Raji (cell line): ENCODE measurements at regions not wholly inside any gene's neighbourhood (a gene's known extent, or its start where the extent isn't known, plus 50 kb on each side); places are given as distances from the start of the nearest gene placed in this dataset.

Experiments
- POLR2A ChIP-seq: IDR thresholded peaks from 2 replicates; pipeline ENCODE4 v1.6.1; 2011; ENCODE audit warnings: low read depth, low read length, control low read depth; ENCODE audit not compliant: insufficient read depth

GRCh38 chr17:70375813-70376770 is 206.8 kb downstream of the KCNJ2 start:
- no peak for TF ChIP-seq POLR2A

- TF ChIP-seq POLR2A: no peak
These were observed 208.3 kb downstream of the KCNJ2 start for GRCh38 chr17:70377654-70378053.

- TF ChIP-seq POLR2A: no peak
These were observed 208.7 kb downstream of the KCNJ2 start for GRCh38 chr17:70378076-70378475.

- TF ChIP-seq POLR2A: no peak
These were observed 210.6 kb downstream of the KCNJ2 start for GRCh38 chr17:70379945-70380344.

- no peak for TF ChIP-seq POLR2A
These were observed 219.0 kb downstream of the KCNJ2 start for GRCh38 chr17:70388326-70388725.

DNA sequence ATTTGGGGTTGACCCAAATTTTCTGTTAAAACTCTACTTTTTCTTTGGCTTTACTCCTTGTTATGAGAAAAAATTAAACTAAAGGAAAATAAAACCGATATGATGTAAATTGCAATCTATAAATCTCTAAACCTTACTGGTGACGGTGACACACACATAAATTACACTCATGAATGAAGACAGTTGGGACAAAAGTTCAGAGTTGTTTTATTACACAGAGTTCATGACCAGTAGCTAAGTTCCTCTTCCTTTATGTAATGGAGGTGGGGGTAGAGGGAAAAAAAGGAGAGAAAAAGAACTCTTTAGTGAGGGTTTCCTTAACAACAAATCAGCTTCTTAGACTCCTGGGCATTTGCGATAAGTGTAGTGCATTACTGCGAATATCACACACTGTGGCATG is 220.7 kb downstream of the KCNJ2 start:
- TF ChIP-seq POLR2A: no peak

DNA sequence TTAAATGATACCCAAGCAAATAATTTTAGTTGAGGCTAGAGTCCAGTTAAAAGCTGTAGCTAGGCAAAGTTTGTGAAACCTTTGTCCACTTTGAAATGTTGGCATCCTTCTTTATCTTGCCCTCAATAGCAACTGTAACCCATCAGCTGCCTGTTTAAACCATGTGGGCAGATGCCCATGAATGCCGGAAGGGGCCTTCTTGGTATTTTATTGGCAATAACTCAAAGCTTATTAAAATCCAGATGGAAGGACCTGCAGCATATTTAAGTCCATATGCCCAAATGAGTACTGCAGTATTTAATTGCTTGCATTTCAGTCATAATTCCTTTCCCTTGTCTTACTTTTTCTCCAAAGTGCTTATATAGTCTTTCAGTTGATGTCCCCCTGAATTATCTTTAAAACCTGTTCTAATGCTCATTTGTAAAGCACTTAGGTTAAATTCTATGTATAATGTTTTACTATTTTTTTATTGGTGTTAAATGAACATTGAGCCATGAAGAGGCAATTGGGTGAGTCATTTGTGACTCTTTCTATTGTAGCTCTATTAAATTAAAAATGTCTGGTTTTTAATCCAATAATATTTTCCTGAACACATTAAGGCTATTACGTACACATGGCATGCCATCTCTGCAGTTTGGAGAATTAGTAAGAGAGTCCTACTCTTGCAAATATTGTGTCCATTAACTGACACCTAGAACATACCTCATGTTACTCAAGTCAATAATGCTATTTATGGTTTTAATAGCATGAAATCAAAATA is 225.3 kb downstream of the KCNJ2 start:
- TF ChIP-seq POLR2A: no peak

GRCh38 chr17:70405492-70406220 is 236.3 kb downstream of the KCNJ2 start:
- TF ChIP-seq POLR2A: no peak

GRCh38 chr17:70407506-70407905 is 238.2 kb downstream of the KCNJ2 start:
- TF ChIP-seq POLR2A: no peak

DNA sequence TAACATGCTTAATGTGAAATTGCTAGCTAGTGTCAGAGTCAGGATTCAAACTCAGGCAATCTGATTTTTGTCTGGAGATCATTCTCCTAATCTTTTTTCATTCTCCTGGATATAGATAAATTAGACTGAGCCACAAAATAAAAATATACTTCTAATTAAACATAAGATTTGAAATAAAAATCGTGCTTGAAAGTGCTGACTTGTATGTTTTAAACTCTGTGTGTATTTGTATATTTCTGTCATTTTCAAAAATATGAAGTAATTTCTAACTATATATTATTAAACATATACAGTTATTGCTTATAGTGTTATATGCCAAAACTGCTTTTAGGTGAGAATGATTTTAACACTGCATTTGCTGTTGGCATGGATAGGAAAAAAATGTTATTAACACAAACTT is 239.4 kb downstream of the KCNJ2 start:
- TF ChIP-seq POLR2A: no peak

DNA sequence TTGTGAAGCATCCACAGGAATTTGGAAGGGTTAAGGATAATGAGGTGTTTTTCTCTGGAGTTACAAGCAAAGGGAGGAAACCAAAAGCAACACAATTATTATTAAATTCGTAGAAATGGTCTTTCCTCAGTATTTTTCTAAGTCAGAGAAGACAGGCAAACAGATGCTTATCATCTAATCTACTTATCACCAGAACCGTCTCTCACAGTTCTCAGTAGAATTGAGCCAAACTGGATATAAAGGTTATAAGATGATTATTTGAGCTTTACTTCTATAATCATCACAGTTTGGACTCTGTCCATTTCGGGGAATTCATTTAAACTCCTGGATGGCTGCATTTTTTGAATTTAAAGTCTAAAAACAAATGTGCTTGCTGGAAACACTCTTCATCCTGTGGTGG is 245.0 kb downstream of the KCNJ2 start:
- no peak for TF ChIP-seq POLR2A

DNA sequence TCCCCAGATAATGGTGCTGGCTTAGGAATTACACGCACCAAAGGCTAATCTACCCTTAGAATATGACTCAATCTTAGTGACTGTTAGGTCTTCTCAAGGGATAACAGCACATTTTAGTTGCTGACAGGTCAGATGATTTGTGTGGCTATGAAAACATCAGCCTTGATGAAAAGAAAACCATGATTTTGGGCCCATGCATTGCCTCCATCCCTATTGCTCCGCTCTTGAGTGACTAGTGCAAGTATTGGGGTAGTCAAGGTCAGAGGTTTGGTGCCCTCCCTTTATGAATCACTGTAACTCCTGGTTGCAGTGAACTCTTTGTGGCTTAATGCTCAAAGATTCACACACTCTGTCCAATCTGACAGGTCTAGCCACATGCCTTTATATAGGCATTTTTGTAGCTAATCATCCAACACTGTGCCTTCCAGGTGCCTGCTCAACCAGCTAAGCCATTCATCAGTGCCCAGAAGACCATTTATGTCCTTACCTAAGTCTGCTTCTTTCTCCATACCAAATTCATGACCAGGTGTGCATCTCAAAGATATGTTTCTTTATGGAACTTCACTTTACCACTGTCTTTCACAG is 251.6 kb downstream of the KCNJ2 start:
- no peak for TF ChIP-seq POLR2A

DNA sequence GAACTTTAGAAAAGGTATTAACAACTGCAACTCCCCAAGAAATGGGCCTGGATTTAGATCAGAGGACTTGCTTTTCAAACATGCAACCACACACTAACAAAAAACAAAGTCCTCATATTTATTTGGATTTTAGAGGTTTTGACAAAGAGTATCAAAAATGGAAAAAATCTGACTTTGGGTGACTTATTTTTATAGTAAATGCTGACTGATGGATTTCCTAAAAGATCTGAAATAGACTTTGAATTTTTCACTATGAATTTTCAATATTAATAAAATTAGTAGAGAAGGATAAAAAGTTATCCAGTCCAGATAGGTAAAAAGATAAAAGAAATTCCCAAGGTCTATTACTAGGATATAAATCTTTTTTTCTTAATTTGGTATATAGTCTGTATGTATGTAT is 253.5 kb downstream of the KCNJ2 start:
- TF ChIP-seq POLR2A: no peak

DNA sequence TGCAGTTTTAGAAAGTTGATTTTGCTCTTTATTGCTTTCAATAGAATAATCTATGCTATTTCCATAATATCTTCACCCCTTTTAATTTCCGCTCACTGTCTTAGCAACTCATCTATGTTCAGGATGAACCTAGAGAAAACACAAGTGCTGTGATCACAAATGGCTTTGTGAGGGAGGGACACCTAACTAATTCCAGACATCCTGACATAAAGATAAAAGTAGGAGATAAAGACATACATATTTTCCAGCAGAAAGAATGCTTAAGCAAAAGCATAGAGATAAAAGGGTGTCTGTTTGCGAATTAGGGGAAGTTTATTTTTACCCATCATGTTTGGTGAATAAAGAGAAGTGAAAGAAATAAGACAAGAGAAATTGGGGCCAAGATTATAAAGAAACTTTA is 254.2 kb downstream of the KCNJ2 start:
- TF ChIP-seq POLR2A: no peak

GRCh38 chr17:70426752-70427151 is 257.4 kb downstream of the KCNJ2 start:
- no peak for TF ChIP-seq POLR2A
